H1 (cell line): ENCODE measurements at regions not wholly inside any gene's neighbourhood (a gene's known extent, or its start where the extent isn't known, plus 50 kb on each side); places are given as distances from the start of the nearest gene placed in this dataset.

Source experiments
- RAD21 ChIP-seq, 2 experiments: IDR thresholded peaks in 1 of 2; conservative IDR thresholded peaks in 1 of 2; 2 replicates each; pipeline ENCODE4 v1.6.1; 2011; ENCODE audit warnings: low read depth in 2 of 2, low read length in 2 of 2, improper control_type of control experiment in 1 of 2, inconsistent platforms in 1 of 2, mild to moderate bottlenecking in 1 of 2, moderate library complexity in 1 of 2
- ZNF274 ChIP-seq: IDR thresholded peaks from 2 replicates; pipeline ENCODE4 v1.7.0; 2012; ENCODE audit warnings: low read length, borderline replicate concordance; ENCODE audit errors: extremely low read depth

GRCh38 chr20:7667194-7667593 is 273.1 kb downstream of the HAO1 start (continued):
- TF ChIP-seq RAD21 (IDR thresholded peaks at IDR 0.05 in 1 of 2, conservative IDR thresholded peaks at IDR 0.05 in 1 of 2; ENCODE audit: low read depth in 2 of 2, low read length in 2 of 2) (no peak), ZNF274 (no peak)
